ENCODE measurements at regions not wholly inside any gene's neighbourhood (a gene's known extent, or its start where the extent isn't known, plus 50 kb on each side); places are given as distances from the start of the nearest gene placed in this dataset.

DNA sequence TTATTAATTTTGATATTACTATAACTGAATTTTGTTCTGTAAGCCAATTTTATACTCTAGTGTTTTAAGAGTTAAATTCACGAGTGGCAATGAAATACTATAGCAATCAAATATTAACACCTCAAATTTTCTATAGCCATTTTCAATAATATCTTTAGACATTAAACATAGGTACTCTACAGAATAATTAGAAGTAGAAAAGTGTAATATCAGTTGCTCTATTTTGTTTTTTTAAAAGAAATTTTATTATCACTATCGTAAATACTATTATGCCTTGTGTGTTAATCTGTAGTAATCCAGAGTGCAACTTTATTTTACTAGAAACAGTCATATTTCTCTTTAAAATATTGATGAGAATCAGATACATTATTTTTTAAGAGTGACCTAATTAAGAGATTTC, 691.2 kb downstream of the USP25 start:
- DNase-seq (ENCODE audit: low spot score) = no peak
- TF ChIP-seq, protein P1, sequence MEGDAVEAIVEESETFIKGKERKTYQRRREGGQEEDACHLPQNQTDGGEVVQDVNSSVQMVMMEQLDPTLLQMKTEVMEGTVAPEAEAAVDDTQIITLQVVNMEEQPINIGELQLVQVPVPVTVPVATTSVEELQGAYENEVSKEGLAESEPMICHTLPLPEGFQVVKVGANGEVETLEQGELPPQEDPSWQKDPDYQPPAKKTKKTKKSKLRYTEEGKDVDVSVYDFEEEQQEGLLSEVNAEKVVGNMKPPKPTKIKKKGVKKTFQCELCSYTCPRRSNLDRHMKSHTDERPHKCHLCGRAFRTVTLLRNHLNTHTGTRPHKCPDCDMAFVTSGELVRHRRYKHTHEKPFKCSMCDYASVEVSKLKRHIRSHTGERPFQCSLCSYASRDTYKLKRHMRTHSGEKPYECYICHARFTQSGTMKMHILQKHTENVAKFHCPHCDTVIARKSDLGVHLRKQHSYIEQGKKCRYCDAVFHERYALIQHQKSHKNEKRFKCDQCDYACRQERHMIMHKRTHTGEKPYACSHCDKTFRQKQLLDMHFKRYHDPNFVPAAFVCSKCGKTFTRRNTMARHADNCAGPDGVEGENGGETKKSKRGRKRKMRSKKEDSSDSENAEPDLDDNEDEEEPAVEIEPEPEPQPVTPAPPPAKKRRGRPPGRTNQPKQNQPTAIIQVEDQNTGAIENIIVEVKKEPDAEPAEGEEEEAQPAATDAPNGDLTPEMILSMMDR (IDR thresholded peaks at IDR 0.05; ENCODE audit: extremely low read depth, insufficient read depth, missing control alignments) = no peak
- in situ Hi-C loops (cut with MboI; ENCODE audit: low pct_unique_long_range_greater_than_20kb, low sequenced_read_pairs, unreplicated experiment) = no loop called here

DNA sequence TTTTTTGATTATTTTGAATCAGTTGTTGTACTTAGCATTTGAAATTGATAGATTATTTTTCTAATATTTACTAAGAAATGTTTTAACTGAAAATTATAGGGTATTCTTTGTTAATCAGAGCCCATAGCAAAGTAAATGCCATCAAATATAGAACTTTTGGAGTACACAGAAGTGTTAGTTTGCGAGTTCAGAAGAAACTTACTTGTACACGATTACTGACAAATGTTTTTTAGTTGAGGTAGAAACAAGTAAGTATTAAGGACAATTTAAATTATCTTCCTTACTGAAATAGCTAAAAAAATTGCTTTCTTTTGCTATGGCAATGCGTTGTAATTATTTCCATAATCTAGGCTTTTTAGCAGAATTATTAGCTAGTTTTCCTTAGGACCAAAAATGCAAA, 692.2 kb downstream of the USP25 start:
- in situ Hi-C loops (cut with MboI; ENCODE audit: low pct_unique_long_range_greater_than_20kb, low sequenced_read_pairs, unreplicated experiment) = no loop called here
- TF ChIP-seq, protein P1 (IDR thresholded peaks at IDR 0.05; ENCODE audit: extremely low read depth, insufficient read depth, missing control alignments) = no peak
- DNase-seq (ENCODE audit: low spot score) = no peak

DNA sequence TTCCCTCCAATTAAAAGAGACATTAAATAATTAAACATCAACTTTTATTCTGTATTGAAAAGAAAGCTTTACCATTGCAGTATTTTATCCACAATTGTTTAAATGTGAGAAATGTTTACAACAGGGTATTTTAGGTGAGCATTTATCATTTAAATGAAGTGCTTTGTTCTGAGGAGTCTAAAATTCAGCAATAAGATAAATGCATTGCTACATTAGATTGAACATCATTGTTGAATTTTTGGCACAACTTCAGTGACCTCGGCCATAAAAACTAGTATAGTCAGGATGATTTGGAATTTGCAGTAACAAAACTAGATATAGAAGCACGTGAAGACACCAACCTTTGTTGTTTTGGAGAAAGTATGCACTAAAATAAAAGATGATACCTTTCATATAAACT, 692.9 kb downstream of the USP25 start:
- in situ Hi-C loops (cut with MboI; ENCODE audit: low pct_unique_long_range_greater_than_20kb, low sequenced_read_pairs, unreplicated experiment) = no loop called here
- TF ChIP-seq, protein P1 (IDR thresholded peaks at IDR 0.05; ENCODE audit: extremely low read depth, insufficient read depth, missing control alignments) = no peak
- no peak for DNase-seq (ENCODE audit: low spot score)

DNA sequence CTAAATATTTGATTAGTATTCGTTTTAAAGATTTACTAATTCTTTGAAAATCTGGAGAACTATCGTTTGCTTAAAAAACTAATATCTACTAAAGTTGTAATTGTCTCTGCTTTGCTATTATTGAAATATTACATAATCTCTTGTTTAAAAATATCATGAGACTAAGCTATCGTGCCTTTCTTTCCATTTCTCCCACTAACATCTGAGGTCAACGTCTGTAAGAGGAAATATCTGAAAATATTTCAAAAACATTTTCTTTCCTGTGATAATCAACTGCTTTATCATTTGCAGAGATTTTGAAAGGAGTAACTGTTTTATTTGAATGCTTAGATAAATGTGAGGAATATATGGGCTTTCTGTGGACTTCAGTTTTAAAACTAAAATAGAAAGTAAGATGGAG, 694.1 kb downstream of the USP25 start:
- TF ChIP-seq, protein P1 (IDR thresholded peaks at IDR 0.05; ENCODE audit: extremely low read depth, insufficient read depth, missing control alignments) = no peak
- in situ Hi-C loops (cut with MboI; ENCODE audit: low pct_unique_long_range_greater_than_20kb, low sequenced_read_pairs, unreplicated experiment) = no loop called here
- DNase-seq (ENCODE audit: low spot score) = no peak

DNA sequence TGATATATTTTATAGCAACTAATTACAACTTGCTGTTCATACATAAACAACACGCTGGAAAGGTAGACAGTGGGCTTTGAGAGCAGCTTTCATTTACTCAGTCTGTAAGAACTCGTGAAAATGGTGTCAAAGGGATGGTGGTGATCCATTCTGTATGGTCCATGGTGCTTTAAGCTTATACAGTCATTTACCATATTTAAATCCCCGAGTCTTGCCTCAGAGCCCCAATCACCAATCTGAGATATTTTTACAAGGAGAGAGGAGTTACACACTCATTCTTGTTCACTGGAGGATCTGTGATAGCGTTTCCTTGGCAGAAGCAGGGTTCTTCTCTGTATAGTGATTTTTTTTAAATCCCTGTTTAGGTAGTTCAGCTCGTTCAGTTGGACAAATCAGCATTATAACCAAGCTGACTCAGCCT, 694.6 kb downstream of the USP25 start:
- in situ Hi-C loops (cut with MboI; ENCODE audit: low pct_unique_long_range_greater_than_20kb, low sequenced_read_pairs, unreplicated experiment) = no loop called here
- DNase-seq (ENCODE audit: low spot score) = no peak
- TF ChIP-seq, protein P1 (IDR thresholded peaks at IDR 0.05; ENCODE audit: extremely low read depth, insufficient read depth, missing control alignments) = no peak

DNA sequence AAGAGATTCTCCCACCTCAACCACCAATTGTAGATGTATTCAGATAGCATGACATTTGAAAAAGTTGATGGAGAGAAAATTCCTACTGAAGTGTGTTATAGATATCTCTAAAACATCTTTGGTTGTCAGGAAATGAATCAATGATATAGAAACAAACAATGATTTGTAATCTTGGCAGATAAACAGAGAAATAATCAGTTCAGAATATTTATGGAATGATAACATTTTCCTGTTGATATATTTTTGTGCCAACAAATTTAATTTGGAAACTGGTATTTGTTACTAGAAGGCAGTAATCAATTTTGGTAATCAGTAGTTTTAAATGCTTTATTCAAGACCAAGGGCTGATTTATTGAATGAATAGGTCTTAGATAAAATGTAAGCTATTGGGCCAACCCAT, 695.6 kb downstream of the USP25 start:
- TF ChIP-seq, protein P1 (IDR thresholded peaks at IDR 0.05; ENCODE audit: extremely low read depth, insufficient read depth, missing control alignments) = no peak
- in situ Hi-C loops (cut with MboI; ENCODE audit: low pct_unique_long_range_greater_than_20kb, low sequenced_read_pairs, unreplicated experiment) = no loop called here
- no peak for DNase-seq (ENCODE audit: low spot score)

DNA sequence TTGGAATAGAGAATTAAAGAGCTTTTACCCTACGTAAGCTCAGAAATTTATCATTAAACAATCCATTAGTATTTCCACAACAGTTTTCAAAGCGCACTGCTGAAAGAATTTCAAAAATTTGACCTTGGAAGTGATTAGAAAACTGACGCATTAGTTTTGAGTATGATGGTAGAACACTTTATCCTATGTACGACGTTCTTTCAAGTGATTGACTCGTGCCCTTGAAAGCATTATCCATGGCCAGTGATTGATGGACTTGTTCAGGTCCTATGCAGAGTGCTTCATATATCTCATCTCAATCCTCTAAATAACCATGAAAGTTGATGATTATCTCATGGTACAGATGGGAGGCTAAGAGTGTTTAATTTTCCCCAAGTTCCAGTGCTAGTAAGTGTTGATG, 697.2 kb downstream of the USP25 start:
- in situ Hi-C loops (cut with MboI; ENCODE audit: low pct_unique_long_range_greater_than_20kb, low sequenced_read_pairs, unreplicated experiment) = no loop called here
- no peak for DNase-seq (ENCODE audit: low spot score)
- TF ChIP-seq, protein P1 (IDR thresholded peaks at IDR 0.05; ENCODE audit: extremely low read depth, insufficient read depth, missing control alignments) = no peak
